ENCODE measurements at regions not wholly inside any gene's neighbourhood (a gene's known extent, or its start where the extent isn't known, plus 50 kb on each side); places are given as distances from the start of the nearest gene placed in this dataset.

- Histone ChIP-seq H4K20me1 (ENCODE audit: insufficient read depth, low read length) (no peaks in the 10 kb centered on the region), H3K4me3 (ENCODE audit: low read length) (no peak overlapping the region), H3K9me3 (ENCODE audit: insufficient read depth, low read length) (no peaks in the 10 kb centered on the region)
Measured at GRCh38 chr6:105932440-105932839, 153.7 kb upstream of the PRDM1 start.

GRCh38 chr6:105929626-105930025, 156.5 kb upstream of the PRDM1 start:
- Histone ChIP-seq H3K27ac (ENCODE audit: low read length) (no peak overlapping the region), H3K4me2 (ENCODE audit: low read length) (no peak overlapping the region)

More at GRCh38 chr6:105932440-105932839, 153.7 kb upstream of the PRDM1 start:
- H3K79me2 ChIP-seq (ENCODE audit: low read length): no peaks in the 10 kb centered on the region
- H3K9ac ChIP-seq (ENCODE audit: low read length): no peak overlapping the region
- no peak overlapping the region for H3K27ac ChIP-seq (ENCODE audit: low read length)
- H2AFZ ChIP-seq (ENCODE audit: low read depth, low read length): no peak overlapping the region
- no peaks in the 10 kb centered on the region for H3K27me3 ChIP-seq (ENCODE audit: low read depth, low read length)
- TF ChIP-seq EZH2phosphoT487 (IDR thresholded peaks at IDR 0.05; ENCODE audit: low read depth) (no peak), CTCF (IDR thresholded peaks at IDR 0.05; ENCODE audit: low read depth, low read length) (no peak)
- H3K4me2 ChIP-seq (ENCODE audit: low read length): no peak overlapping the region
- no peaks in the 10 kb centered on the region for H3K4me1 ChIP-seq (ENCODE audit: low read length)
- no peaks in the 10 kb centered on the region for H3K36me3 ChIP-seq (replicated peaks; ENCODE audit: low read depth, low read length)

GRCh38 chr6:105926318-105926717, 159.8 kb upstream of the PRDM1 start:
- no peaks in the 10 kb centered on the region for H3K4me1 ChIP-seq (ENCODE audit: low read length)
- H3K36me3 ChIP-seq (replicated peaks; ENCODE audit: low read depth, low read length): no peaks in the 10 kb centered on the region
- H2AFZ ChIP-seq (ENCODE audit: low read depth, low read length): no peak overlapping the region
- no peak overlapping the region for H3K9ac ChIP-seq (ENCODE audit: low read length)
- H3K27ac ChIP-seq (ENCODE audit: low read length): no peak overlapping the region
- no peaks in the 10 kb centered on the region for H3K79me2 ChIP-seq (ENCODE audit: low read length)
- no peaks in the 10 kb centered on the region for H4K20me1 ChIP-seq (ENCODE audit: insufficient read depth, low read length)
- no peaks in the 10 kb centered on the region for H3K27me3 ChIP-seq (ENCODE audit: low read depth, low read length)
- H3K4me2 ChIP-seq (ENCODE audit: low read length): no peak overlapping the region
- no peak overlapping the region for H3K4me3 ChIP-seq (ENCODE audit: low read length)
- no peaks in the 10 kb centered on the region for H3K9me3 ChIP-seq (ENCODE audit: insufficient read depth, low read length)
- TF ChIP-seq CTCF (IDR thresholded peaks at IDR 0.05; ENCODE audit: low read depth, low read length): no peak

More at GRCh38 chr6:105929626-105930025, 156.5 kb upstream of the PRDM1 start:
- Histone ChIP-seq H3K4me3 (ENCODE audit: low read length) (no peak overlapping the region), H3K36me3 (replicated peaks; ENCODE audit: low read depth, low read length) (no peaks in the 10 kb centered on the region), H3K9me3 (ENCODE audit: insufficient read depth, low read length) (no peaks in the 10 kb centered on the region), H4K20me1 (ENCODE audit: insufficient read depth, low read length) (no peaks in the 10 kb centered on the region), H3K79me2 (ENCODE audit: low read length) (no peaks in the 10 kb centered on the region), H2AFZ (ENCODE audit: low read depth, low read length) (no peak overlapping the region), H3K27me3 (ENCODE audit: low read depth, low read length) (no peaks in the 10 kb centered on the region), H3K9ac (ENCODE audit: low read length) (no peak overlapping the region), H3K4me1 (ENCODE audit: low read length) (no peaks in the 10 kb centered on the region)
- no peak for TF ChIP-seq CTCF (IDR thresholded peaks at IDR 0.05; ENCODE audit: low read depth, low read length)
- no peak for TF ChIP-seq EZH2phosphoT487 (IDR thresholded peaks at IDR 0.05; ENCODE audit: low read depth)

- no peak overlapping the region for H3K27ac ChIP-seq (ENCODE audit: low read length)
- no peak for TF ChIP-seq EZH2phosphoT487 (IDR thresholded peaks at IDR 0.05; ENCODE audit: low read depth)
- TF ChIP-seq CTCF (IDR thresholded peaks at IDR 0.05; ENCODE audit: low read depth, low read length): no peak
- H3K27me3 ChIP-seq (ENCODE audit: low read depth, low read length): no peaks in the 10 kb centered on the region
- H3K79me2 ChIP-seq (ENCODE audit: low read length): no peaks in the 10 kb centered on the region
- no peak overlapping the region for H3K4me3 ChIP-seq (ENCODE audit: low read length)
- no peaks in the 10 kb centered on the region for H3K4me1 ChIP-seq (ENCODE audit: low read length)
- H3K9me3 ChIP-seq (ENCODE audit: insufficient read depth, low read length): no peaks in the 10 kb centered on the region
- no peaks in the 10 kb centered on the region for H4K20me1 ChIP-seq (ENCODE audit: insufficient read depth, low read length)
- no peaks in the 10 kb centered on the region for H3K36me3 ChIP-seq (replicated peaks; ENCODE audit: low read depth, low read length)
- no peak overlapping the region for H3K4me2 ChIP-seq (ENCODE audit: low read length)
- no peak overlapping the region for H3K9ac ChIP-seq (ENCODE audit: low read length)
- H2AFZ ChIP-seq (ENCODE audit: low read depth, low read length): no peak overlapping the region
Measured at GRCh38 chr6:105925706-105926105, 160.4 kb upstream of the PRDM1 start.
